NCI-H345 treated with DMSO at 0.1 percent for 48 hours (cell line): ENCODE measurements at regions not wholly inside any gene's neighbourhood (a gene's known extent, or its start where the extent isn't known, plus 50 kb on each side); places are given as distances from the start of the nearest gene placed in this dataset.

ENCODE experiments used
- DNase-seq: peaks from one replicate; lab custom pipeline; 2025; ENCODE audit not compliant: unreplicated experiment; lab: John Stamatoyannopoulos, UW

DNA sequence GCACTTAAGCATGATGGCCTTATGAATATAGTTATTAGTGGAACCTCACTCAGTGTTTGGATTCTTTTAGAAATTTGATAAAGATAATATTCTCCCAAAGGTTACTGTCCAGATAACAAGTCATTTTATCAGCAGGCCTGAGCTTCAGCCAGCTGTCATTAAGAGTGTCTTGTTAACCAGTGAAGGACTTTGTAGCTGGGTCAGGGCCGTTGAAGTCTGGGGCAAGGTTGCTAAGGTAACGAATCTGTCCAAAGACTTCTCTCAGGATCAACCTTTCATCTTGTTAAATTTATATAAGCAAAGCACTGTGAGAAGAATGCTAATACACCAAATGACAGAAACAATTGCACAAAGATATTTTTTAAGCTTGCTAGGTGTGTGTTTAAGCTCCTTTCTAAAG lies 271.3 kb upstream of the TMPO start:
- no peak for DNase-seq

DNA sequence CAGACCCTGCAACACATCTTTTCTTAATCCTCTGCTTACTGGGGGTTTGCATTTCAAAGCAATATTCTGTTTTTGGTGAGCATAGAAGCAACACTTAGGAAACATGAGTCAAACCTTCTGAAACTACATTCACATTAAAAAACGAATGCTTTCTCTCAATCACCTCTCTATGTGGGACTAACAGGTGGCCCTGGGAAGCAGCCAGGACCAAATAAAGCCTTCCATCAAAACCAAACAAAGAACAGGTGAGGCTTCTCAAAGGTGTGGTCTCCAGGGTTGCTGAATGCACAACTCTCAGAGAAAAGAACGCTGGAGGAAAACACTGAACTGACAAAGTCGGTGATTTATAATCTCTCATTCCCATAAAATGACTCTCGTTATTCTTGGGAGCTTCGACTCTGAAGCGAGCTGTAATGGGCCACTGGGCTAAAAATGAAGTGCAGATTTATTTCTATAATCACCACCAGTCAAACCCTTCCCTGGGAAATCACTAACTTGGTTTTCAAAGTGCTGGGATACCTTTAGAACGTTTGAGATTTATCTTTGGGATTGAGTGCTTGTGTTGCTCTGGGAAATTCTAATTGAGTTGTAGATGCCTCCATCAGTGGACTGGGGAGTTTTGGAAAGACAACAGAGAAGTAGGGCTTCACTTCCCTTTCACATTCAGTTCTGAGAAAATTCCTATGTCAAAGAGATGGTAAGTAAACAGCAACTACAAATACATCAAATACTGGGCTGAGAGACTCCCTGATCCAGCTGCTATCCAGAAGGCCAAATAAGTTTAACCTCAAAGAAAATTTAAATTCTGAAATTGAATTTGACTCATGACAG lies 262.0 kb upstream of the TMPO start:
- peak; percentile 71 for DNase-seq

DNA sequence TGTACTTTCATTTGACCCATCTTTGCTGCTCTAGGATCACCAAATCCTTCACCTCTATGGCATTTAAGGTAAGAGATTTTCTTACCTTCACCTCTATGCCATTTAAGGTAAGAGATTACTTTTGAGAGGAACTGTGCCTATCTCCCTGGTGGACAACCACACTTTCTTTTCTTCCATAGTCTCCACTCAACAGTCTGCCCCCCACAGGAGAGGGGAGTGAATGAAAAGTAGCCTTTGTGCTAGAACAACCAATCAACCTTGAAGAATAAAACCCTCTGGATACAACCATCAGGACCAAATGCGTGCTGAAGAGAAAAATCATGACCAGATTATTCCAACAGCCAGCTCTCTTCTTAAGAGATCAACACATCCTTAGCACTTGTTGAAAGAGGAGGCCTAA lies 258.6 kb upstream of the TMPO start:
- no peak for DNase-seq

DNA sequence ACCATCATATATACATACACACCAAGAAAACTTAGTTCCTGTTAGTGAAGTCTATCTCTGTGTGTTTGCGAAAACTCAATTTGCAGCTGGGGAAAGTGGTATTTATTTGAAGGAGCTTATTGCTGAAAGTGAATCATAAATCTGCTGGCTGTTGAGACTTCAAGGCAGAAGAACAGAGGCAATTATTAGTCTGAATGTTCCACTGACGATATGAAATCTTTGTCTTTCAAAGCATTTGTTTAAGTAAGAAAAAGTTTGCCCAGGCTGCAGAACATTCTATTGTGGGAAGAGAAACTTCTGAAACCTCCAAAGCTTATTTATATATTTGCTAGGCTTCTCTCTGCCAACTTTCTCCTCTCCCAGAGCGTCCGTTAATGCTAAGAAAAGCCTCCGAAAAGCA lies 255.7 kb upstream of the TMPO start:
- DNase-seq: no peak

DNA sequence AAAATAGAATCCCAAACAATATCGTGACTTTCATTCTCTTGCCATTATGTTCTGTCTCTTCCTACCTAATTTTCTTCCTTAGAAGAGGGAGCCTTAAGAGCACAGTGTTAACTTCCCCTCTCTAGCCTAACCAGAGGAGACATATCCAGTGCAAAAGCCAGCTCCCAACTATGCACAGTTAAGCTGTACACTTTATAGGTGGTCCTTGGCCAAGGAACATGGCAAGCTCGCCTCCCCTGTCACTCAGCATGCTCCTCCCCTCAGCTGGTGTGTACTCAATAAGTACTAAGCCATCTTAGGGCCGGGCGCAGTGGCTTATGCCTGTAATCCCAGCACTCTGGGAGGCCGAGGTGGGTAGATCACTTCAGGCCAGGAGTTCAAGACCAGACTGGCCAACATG lies 255.1 kb upstream of the TMPO start:
- DNase-seq: no peak

DNA sequence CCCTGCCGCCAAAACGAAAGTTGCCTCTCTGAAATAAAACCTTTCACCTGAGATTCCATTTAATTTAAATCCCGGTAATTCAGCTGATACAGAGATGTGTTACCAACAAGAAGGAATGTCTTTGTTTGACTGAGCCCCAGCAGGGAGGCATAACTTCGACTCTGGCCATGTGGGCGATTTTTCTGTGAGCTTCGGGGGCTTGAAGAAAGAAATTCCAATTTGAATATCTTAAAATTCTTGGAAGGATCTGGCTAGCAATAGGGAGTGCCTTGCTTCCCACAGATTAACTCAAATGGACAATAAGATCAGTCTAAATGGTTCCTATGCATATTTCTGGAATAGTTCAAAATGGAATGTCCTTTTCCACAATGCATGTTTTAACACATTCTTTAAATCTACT lies 252.5 kb upstream of the TMPO start:
- no peak for DNase-seq

DNA sequence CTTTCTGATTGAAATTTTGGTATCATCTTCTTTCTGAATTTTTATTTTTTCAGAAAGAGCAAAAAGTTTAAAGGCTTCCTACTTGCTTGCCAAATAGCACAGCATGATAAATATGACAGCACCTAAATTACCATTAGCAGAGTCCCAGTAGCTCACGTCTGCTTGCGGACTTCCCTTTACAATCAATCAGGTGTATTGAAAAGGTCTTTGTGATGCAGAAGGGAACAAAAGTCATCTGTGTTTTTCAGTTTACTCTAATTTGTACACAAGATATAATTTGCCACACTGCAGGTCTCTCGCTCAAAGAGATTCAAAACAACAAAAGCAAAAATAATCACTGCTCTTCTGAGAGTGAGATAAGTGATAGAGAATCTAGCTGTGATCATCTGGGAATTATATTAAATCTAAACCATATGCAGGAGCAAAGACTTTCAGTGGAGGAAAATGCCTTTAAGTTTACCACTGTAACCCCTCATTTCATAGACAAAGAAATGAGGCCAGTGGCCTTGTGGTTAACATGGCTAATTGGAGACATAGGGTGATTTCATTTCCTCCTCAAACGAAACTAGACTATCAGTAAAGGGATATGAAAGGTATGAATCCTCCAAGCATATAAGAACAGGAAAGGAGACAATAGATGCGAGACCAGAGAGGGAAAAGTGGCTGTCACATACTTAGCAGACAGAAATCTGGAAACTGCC lies 240.8 kb upstream of the TMPO start:
- no peak for DNase-seq

DNA sequence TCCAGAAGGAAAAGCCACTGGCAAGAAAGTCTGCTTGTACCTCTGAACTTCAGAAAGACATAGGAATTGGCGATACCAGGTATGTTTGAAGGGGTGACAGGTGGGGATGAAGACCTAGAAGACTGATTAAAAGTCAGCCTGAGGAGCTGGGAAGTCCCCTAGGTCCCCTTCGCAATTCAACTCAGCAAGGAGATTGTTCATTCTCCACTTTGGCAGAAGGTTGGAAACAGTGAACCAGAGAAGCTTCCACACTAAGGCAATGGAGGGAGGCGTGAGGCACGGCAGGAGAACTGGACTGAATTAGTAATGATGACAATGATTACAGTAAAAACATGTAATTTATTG lies 240.3 kb upstream of the TMPO start:
- DNase-seq: no peak

DNA sequence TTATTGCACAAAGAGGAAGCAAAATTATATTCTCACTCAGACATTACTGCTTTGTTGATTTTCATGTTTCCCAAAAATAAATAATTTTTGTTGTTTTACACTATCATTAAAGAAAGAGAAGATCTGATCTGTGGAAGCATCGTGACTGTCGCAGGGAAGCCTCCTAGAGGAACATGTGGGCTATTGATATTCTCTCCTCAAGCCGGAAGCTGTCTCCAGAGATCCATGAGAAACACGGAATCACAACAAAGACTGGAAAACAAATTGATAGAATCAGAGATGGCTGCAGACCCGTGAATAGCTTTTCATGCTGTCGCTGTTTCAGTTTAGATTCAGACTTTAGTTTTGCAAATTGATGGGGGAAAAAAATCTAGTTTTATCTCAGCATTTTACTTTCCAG lies 235.2 kb upstream of the TMPO start:
- no peak for DNase-seq

DNA sequence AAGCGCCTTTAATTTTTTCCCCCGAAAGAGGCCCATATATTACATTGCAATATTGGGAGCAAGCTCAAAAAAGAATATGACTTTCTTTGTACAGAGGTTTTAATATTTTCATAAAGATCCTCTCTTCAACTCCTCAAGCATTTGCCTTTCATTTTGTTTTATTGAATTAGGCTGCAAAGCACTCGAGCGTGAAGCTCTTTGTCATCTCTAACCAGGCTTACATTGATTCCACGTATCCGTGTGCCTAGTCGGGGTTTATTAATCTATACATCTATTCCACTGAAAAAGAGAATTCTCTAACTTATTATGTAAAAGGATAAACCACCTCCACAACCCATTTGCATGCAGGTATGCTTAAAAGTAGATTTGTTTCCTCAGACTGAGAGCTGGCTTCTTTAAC lies 234.8 kb upstream of the TMPO start:
- no peak for DNase-seq

DNA sequence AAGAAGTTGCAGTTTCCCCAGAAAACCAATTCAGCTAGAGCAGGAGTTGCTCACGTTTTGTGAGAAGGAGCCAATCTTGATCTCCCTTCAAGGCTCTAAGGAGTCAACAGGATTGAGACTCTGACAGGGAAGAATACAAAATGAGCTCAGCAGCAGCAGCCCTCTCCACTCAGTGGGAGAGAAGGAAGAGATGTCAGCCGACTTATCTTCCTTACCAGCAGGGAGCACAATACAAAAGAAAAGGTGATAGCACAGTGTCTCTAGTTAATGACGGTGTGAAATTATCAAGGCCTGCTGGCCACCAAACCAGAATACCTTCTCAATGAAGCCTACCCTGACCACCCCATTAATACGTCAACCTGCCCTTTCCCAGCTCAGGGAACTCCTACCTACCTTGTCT lies 223.6 kb upstream of the TMPO start:
- DNase-seq: no peak

DNA sequence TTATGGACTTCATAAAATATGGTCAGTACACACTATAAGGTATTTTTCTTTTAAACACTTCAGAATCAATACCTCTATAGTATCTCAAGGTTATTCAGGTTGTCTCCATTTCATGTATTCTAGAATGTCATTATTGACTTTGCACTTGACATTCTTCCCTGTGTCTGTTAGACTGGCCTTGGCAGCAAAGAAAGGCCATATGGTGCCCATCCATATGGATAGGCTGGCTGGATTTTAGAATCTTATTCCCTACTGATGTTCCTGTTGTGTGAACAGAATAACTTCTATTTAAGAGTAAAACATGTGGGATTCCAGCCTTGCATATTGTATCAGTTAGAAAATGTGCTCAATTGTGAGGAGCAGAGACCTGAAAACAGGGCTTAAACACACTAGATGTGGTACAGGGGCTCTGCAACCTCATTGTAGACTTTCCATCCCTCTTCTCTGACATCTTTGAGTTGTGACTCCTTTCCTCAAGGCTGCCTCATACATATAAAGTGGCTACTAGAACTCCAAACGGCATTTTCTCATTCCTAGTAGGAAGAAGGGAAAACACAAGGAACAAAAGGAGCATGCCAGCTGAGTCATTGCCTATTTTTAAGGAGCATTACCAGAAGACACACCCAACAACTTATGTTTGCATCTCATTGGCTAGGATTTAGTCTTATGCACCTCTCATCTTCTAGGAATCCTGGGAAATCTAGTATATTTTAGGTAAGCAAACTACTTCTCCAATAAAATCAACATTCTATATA lies 221.2 kb upstream of the TMPO start:
- no peak for DNase-seq

DNA sequence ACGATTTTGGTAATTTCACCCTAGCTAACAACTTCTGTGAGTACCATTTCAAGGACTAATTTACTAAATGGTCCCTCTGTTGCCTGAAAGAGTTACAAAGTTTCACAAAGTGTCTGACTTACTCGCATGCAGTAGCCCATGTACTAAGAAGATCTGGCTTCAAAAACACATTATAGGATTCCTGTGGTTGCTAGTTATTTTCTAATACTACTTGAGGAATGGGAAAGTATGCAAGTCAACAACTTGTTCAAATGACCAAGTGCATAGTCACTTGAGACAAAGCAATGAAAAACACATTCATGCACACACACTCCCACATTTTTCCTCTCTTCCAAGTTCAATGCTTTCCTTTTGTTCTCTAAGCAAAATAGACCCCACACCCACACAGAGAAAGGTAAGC lies 219.7 kb upstream of the TMPO start:
- no peak for DNase-seq

DNA sequence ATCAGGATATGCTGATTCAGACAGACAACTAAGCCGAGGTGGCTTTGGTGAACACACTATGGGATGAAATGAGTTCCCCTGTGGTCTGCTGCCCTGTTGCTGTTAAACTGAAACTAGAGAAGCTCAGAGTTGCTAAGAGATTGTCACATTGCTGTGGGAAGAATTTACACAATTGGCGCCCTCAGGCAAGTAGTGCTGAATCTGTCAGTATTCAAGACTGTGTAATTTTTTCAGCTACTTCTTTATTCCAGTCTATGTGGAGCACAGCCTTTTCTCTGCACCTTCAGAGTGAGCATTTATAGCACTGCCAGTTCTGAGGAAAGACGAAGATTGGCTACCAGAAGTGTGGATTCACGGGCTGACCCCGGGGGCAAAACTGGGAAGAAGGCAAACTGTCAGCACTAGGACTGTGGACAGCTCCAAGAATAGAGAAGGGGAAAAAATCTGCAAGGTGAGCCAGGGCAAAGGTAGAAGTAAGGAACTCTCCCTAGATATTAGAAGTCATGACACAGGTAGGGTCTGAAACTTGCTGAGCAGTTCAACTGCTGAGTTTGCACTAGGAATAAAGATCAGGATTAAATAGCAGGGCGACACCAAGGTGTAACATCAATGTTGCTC lies 218.8 kb upstream of the TMPO start:
- DNase-seq: no peak

DNA sequence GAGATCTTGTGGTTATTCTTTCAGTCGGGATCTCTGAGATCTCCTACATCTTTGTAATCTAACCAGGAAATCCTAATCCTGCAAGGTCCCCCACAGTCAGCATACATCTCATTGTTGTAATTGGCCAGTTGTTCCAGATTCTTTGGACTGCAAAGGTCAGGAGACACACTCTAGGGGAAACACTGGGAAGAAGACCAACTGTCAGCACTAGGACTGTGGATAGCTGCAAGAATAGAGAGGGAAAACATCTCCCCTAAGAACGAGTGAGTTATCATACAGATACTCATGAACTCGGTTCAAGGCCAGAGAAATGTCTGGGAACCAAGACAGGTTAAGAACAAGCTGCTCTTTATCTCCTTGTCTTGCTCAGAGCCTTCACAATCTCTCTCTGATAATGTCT lies 217.9 kb upstream of the TMPO start:
- DNase-seq: no peak

DNA sequence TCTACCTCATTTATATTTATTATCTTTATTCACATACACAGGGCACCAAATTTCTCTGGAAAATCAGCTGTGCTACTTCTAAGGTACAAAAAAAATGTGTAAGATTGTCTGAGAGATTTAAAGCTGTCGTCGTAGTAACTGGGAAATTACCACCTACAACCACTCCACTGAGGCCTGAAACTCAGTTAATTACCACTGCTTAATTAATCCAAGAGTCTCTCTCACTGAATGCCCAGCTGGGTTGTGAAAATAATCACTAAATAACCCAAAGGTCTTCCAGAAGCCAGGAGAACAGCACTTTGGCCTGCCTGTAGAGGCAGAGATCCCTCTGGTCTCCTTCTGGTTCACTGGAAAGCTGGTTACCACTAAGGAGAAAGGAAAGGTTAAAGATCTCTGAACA lies 207.2 kb upstream of the TMPO start:
- DNase-seq: no peak

DNA sequence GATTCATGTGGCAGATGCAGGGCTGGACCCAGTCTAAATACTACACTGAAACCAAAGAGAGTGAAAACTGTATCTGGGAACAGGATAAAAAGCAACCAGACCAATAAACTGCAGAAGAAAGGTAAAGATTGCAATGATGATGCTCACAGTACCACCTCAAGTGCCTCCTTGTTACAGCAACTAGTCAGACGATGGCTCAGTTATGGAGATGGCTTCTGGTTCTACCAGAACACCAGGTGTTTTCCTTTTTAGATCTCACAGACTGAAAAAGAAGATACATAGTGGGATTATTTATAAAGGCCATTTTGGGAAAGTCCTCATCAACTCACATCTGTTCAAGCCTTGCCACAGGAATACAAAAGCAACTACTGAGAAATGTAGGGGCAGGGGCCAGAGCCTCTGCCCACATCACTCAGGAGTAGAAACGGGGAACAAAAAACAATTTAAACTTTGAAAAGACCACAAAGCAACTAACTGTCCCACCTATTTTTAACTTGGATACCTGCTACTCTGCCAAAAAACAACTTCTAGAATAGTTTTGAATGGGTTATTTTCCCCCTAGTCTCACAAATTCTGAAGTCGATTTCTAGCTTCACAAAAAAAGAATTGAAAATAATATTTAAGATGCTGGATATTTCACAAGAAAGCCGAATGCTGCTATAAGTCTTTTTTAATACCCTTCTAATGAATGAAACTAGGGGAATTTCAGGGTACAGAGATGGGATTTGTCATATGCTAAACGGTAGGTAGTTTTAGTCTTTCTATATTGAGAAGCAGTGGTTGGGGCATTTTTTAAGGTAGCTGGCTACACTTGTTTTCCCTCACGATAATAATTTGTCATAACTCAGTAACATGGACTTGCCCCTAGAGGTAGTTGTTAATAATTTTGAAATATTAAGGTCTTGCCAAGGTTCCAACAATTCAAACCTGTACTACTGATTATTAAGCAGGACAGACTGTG lies 197.2 kb upstream of the TMPO start:
- no peak for DNase-seq

DNA sequence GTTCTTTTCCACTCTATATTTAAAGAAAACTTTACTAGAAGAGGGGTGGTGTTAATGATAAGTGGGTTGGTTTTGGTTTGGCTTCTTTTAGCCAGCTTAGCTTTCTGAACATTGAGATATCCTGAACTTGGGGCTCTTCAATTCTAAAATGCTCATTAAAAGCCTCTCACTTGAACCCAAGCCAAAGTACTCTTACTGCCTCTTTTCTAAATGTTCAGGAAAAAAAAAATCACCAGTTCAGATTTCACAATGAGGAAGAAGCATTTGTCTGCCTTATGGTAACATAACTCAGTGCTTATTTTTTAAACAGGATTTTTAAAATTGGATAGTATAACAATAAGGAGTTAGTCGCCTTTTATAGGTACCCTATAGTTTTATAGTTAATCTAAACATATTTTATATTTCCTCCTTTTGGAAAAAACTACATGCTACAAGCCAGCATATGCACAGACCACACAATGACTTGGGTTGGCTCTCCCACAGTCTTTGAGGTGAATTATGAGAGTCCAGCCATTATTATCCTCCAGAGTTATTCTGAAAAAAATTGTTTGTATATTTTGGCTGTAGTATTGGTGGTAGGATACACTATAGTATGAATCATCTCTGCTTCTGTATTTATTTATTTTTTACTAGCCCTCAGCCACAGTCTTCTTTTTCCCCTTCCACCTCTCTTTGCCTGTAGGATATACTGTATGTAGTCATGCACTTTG lies 195.5 kb upstream of the TMPO start:
- DNase-seq: no peak

DNA sequence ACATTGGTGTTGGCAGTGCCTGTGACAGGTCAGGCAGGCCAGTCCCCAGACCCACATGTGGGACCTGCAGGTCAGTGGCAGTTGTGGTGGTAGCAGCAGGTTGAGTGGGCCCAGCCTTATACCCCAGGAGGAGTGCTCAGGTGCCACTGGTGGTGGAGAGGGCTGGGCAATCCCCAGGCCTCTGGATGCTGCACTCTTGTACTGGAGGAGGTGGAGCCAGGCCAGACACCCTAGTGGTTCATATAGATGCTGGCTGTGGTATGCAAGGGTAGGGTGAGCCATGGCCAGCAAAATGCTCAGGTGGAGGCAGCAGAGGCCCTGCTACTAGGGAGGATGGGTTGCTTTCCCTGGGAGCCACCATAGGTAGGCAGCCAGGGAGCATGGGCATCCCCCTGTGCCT lies 190.4 kb upstream of the TMPO start:
- no peak for DNase-seq

DNA sequence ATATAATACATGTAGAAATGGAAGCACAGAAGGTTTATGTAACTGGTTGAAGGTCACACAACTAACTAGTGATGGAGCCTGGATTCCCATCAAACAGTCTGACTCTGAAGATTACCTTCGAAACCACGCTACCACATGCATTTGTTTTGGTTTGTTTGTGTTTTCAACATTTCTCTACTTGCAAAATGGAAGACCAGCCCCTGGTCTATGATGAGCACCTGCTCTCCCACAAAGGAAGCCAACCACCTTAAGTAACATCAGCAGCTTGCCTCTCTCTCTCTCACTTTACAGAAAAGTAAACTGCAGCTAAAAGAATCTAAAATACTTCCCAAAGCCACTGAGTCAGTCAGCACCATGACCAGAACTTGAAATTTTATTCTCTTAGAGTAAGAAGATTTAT lies 186.9 kb upstream of the TMPO start:
- no peak for DNase-seq
